Muscle layer of colon (tissue), 2 donors: ENCODE measurements at regions not wholly inside any gene's neighbourhood (a gene's known extent, or its start where the extent isn't known, plus 50 kb on each side); places are given as distances from the start of the nearest gene placed in this dataset.

Experiments used
- H3K27ac ChIP-seq: one replicate; pipeline ENCODE4 v1.7.0; 2013; ENCODE audit warnings: low read depth, mild to moderate bottlenecking, low read length, moderate library complexity
- H3K27me3 ChIP-seq, 2 donors: one replicate each; pipeline ENCODE4 v1.7.0; 2013; ENCODE audit warnings: low read length in 2 of 2, mild to moderate bottlenecking in 2 of 2; ENCODE audit not compliant: insufficient read depth in 2 of 2, control insufficient read depth in 1 of 2
- H3K36me3 ChIP-seq: one replicate; pipeline ENCODE4 v1.7.0; 2013; ENCODE audit warnings: mild to moderate bottlenecking, low read length; ENCODE audit not compliant: insufficient read depth
- H3K4me1 ChIP-seq: one replicate; pipeline ENCODE4 v1.7.0; 2013; ENCODE audit warnings: mild to moderate bottlenecking, low read length; ENCODE audit not compliant: insufficient read depth
- H3K4me3 ChIP-seq, 2 donors: one replicate each; pipeline ENCODE4 v1.7.0; 2013; ENCODE audit warnings: low read length in 2 of 2, low read depth in 1 of 2, mild to moderate bottlenecking in 1 of 2, moderate library complexity in 1 of 2
- H3K9ac ChIP-seq: one replicate; pipeline ENCODE4 v1.7.0; 2013; ENCODE audit warnings: low read length
- H3K9me3 ChIP-seq: one replicate; pipeline ENCODE4 v1.7.0; 2013; ENCODE audit warnings: mild to moderate bottlenecking, low read length
- donor health status: abdominal sarcoma.
- donor health status: Adenocarcinoma of cecum.

- H3K36me3 ChIP-seq, result no peaks in the 10 kb centered on the region
- no peaks in the 10 kb centered on the region for H3K9me3 ChIP-seq
- H3K4me3 ChIP-seq, result no peak overlapping the region
- H3K27me3 ChIP-seq, result no peaks in the 10 kb centered on the region
- no peak overlapping the region for H3K9ac ChIP-seq
- H3K27ac ChIP-seq, result no peak overlapping the region
- no peaks in the 10 kb centered on the region for H3K4me1 ChIP-seq
Measured at GRCh38 chrX:117543885-117544284, 572.7 kb downstream of the KLHL13 start.

GRCh38 chrX:117539090-117539418 is 577.6 kb downstream of the KLHL13 start:
- H3K36me3 ChIP-seq, result no peaks in the 10 kb centered on the region
- H3K27me3 ChIP-seq, result no peaks in the 10 kb centered on the region
- no peaks in the 10 kb centered on the region for H3K9me3 ChIP-seq
- H3K9ac ChIP-seq, result no peak overlapping the region
- H3K4me3 ChIP-seq, result no peak overlapping the region
- peaks cover 11% of the 10 kb centered on the region for H3K4me1 ChIP-seq
- no peak overlapping the region for H3K27ac ChIP-seq

- Histone ChIP-seq H3K9ac (no peak overlapping the region), H3K4me3 (no peak overlapping the region), H3K36me3 (no peaks in the 10 kb centered on the region), H3K4me1 (peaks cover 11% of the 10 kb centered on the region), H3K27me3 (no peaks in the 10 kb centered on the region), H3K27ac (no peak overlapping the region), H3K9me3 (no peaks in the 10 kb centered on the region)
Measured at GRCh38 chrX:117538178-117539089, 578.2 kb downstream of the KLHL13 start.

- Histone ChIP-seq H3K4me3 (no peak overlapping the region), H3K27me3 (no peaks in the 10 kb centered on the region), H3K9me3 (no peaks in the 10 kb centered on the region), H3K9ac (no peak overlapping the region), H3K4me1 (no peaks in the 10 kb centered on the region), H3K36me3 (no peaks in the 10 kb centered on the region), H3K27ac (no peak overlapping the region)
Measured at GRCh38 chrX:117532339-117532738, 584.3 kb downstream of the KLHL13 start.

GRCh38 chrX:117522725-117523700 is 593.6 kb downstream of the KLHL13 start:
- Histone ChIP-seq H3K4me1 (no peaks in the 10 kb centered on the region), H3K9me3 (no peaks in the 10 kb centered on the region), H3K27me3 (no peaks in the 10 kb centered on the region), H3K36me3 (no peaks in the 10 kb centered on the region), H3K4me3 (no peak overlapping the region), H3K9ac (no peak overlapping the region), H3K27ac (no peak overlapping the region)

DNA sequence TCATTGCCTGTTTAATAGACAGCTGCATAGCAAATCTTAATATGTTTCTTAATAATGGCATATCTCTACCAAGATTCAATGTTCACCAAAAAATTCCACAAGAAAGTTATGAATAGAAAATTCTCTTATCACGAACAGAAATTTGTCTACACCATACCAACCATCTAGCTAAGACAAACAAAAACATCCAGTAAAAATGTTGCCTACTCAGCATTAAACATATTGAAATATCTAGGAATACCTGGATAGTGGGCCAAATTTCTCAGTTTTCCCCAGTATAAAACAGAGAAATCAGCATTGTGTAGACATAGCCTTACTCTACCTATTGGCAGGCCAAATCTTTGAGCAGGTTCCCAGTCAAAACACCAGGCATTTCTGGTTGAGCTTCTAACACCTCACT is 598.6 kb downstream of the KLHL13 start:
- Histone ChIP-seq H3K4me1 (no peaks in the 10 kb centered on the region), H3K27me3 (no peaks in the 10 kb centered on the region), H3K27ac (no peak overlapping the region), H3K9ac (no peak overlapping the region), H3K36me3 (no peaks in the 10 kb centered on the region), H3K9me3 (no peaks in the 10 kb centered on the region), H3K4me3 (no peak overlapping the region)

GRCh38 chrX:117511379-117511778 is 605.2 kb downstream of the KLHL13 start:
- Histone ChIP-seq H3K36me3 (no peaks in the 10 kb centered on the region), H3K4me1 (no peaks in the 10 kb centered on the region), H3K9me3 (no peaks in the 10 kb centered on the region), H3K27ac (no peak overlapping the region), H3K27me3 (no peaks in the 10 kb centered on the region), H3K9ac (no peak overlapping the region), H3K4me3 (no peak overlapping the region)

DNA sequence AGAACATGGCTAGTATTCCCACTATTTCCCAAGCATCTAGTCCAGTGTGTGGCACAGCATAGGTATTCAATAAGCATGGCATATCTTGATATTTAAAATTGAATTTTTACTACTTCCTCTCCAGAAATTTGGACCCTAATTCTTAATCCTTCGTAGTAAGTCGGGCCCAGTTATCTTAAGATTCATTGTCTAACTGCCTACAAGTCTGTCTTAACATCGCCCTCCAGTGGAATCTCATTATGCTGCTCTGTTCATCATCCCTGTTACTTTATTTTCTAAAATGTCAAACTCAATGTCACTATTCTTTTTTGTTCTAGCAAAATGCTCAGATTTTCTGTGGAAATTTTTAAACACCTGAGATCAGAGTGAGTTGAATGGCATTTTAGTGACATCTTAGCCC is 606.2 kb downstream of the KLHL13 start:
- Histone ChIP-seq H3K4me3 (no peak overlapping the region), H3K27me3 (no peaks in the 10 kb centered on the region), H3K9me3 (no peaks in the 10 kb centered on the region), H3K36me3 (no peaks in the 10 kb centered on the region), H3K27ac (no peak overlapping the region), H3K9ac (no peak overlapping the region), H3K4me1 (no peaks in the 10 kb centered on the region)

DNA sequence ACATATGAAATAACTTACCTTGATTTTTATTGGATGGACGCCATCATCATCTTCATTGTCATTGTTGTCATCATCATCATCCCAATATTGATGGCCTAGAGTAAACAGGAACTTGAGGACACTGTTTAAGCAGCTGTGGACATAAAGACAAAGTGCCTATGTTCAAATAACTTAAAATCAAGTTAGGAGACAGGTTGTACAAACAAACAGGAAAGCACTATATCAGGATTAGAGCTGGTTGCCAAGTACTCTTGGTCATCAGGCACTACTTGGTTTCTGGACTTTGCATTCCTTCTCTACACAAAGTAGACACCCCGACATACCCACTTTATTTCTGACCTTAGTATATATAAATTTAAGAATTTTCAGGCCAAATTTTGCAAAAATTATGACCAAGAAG is 608.6 kb downstream of the KLHL13 start:
- Histone ChIP-seq H3K4me3 (no peak overlapping the region), H3K9ac (no peak overlapping the region), H3K27me3 (no peaks in the 10 kb centered on the region), H3K36me3 (no peaks in the 10 kb centered on the region), H3K4me1 (no peaks in the 10 kb centered on the region), H3K27ac (no peak overlapping the region), H3K9me3 (no peaks in the 10 kb centered on the region)

DNA sequence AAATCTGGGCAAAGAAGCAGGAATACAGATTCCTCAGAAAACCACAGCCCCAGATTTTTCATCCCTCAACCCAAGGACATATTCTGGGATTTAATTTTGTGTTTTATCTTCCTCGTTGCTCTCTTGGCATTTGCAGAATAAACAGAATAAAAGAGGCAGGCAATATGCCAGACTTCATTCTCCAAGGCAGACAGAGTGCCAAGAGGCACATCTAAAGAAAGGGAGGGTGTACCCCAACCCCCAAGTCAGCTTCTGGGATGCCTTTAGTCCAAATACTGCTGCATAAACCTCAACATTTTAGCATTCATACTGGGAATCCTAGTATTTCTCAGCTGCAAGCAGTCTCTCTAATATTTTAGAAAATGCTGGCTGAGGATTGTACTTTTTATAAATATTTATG is 629.2 kb downstream of the KLHL13 start:
- Histone ChIP-seq H3K4me1 (peaks cover 18% of the 10 kb centered on the region), H3K9me3 (no peaks in the 10 kb centered on the region), H3K9ac (no peak overlapping the region), H3K27ac (peak overlapping the region; percentile 29), H3K4me3 (no peak overlapping the region), H3K36me3 (no peaks in the 10 kb centered on the region), H3K27me3 (peaks cover 0 to 4% of the 10 kb centered on the region in 2 donors)

DNA sequence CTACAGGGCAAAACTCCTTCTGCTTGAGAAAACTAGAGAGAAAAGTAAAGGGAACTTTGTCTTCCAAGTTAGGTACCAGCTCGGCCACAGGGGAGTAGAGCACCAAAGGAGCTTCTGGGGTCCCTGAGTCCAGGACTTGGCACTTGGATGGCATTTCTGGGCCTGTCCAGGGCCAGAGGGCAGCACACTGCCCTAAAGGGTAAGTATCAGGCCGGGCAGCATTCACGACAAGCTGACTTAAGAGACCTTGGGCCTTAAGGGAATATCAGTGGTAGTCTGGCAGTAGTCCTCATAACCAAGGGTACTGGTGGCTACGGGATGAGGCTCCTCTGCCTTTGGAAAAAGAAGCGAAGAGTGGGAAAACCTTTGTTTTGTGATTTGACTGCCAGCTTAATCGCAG is 632.7 kb downstream of the KLHL13 start:
- Histone ChIP-seq H3K9me3 (no peaks in the 10 kb centered on the region), H3K9ac (no peak overlapping the region), H3K4me1 (peaks cover 18% of the 10 kb centered on the region), H3K4me3 (no peak overlapping the region), H3K27me3 (peaks cover 0 to 4% of the 10 kb centered on the region in 2 donors), H3K27ac (no peak overlapping the region), H3K36me3 (no peaks in the 10 kb centered on the region)
